Skin epidermis (tissue), 12 donors: ENCODE measurements at regions not wholly inside any gene's neighbourhood (a gene's known extent, or its start where the extent isn't known, plus 50 kb on each side); places are given as distances from the start of the nearest gene placed in this dataset.

Experiments used
- H3K27ac ChIP-seq, 21 experiments: fragments of 200-600 bp; sonication (generic) in 11 of 21; one replicate each; pipeline ENCODE4 v1.5.0; 2020; ENCODE audit warnings: mild to moderate bottlenecking in 3 of 21, inconsistent platforms in 2 of 21, moderate library complexity in 2 of 21
- H3K4me3 ChIP-seq, 7 experiments: fragments of 200-600 bp; sonication (generic) in 2 of 7; one replicate each; pipeline ENCODE4 v1.5.0; 2020; ENCODE audit warnings: inconsistent platforms in 2 of 7, mild to moderate bottlenecking in 2 of 7, moderate library complexity in 1 of 7

DNA sequence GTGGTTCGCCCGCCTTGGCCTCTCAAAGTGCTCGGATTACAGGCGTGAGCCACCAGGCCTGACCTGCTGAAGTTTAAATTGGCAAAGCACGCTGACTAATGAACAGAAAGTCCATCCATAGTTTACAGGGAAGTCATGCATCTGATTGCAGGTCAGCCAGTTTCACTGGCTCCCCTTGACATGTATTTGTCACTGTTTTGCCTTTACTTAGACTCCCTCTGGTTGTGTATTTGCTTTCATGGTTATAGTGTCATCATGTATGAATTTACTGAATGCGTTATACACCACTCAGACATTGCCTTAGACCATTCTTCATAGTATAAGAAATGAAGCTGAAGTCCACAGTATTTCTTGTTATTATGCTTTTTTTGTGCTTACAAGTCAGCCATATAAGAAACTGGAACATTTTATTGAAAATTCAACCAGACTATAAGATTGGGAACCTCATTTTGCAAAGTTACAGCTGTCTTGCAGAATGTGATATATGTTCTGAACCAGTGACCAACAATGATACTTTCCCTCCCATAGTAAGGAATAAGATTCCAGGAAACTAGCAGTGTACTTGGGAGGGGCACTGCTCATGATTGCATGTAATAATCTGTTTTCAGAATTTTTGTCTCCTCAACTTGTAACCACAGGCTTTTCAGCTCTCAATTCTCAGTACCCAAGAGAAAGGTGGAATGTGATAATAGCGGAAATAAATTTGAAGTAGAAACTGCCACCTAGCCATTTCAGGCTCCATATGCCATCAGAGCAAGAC is 51.9 kb upstream of the ATF7IP start:
- no peak overlapping the region for H3K27ac ChIP-seq
- no peak overlapping the region for H3K4me3 ChIP-seq

DNA sequence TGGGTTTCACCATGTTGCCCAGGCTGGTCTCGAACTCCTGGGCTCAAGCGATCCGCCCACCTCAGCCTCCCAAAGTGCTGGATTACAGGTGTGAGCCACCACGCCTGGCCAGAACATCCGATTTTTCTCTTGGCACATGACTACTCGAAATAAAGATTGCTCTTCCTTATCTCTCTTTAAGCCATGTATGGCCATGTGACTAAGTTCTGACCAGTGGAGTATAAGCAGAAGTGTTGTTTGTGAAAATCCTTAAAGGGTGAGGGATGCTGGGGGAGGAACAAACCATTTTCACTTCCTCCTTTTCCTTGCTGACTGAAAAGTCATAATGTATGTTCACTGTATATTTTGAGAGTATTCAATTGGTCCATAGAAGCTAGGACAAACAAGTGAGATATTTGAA is 50.7 kb upstream of the ATF7IP start:
- H3K27ac ChIP-seq: no peak overlapping the region
- H3K4me3 ChIP-seq: no peak overlapping the region

DNA sequence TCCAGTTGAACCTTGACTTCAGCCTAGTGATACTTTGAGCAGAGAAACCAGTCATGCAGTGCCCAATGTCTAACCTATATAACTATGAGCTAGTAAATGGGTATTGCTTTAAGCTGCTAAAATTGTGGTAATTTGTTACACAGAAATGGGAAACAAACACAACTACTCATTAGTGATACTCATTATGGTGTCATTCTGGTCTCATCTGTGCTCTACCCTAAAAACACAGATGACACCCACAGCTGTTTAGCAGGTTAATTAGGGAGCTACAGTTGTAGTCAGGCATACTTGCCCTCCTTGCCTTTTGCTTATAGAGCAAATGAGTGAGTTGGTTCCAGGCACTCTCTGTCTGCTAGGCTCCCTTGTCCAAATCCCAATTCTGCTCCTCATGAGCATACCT is 50.0 kb upstream of the ATF7IP start:
- Histone ChIP-seq H3K4me3 (no peak overlapping the region), H3K27ac (no peak overlapping the region)
